SW 1271 (cell line): ENCODE measurements at regions not wholly inside any gene's neighbourhood (a gene's known extent, or its start where the extent isn't known, plus 50 kb on each side); places are given as distances from the start of the nearest gene placed in this dataset.

Experiments used
- DNase-seq, 2 experiments: peaks; one replicate each; lab custom pipeline; 2025; lab: John Stamatoyannopoulos, UW

GRCh38 chr13:39233519-39233918 is 195.3 kb downstream of the NHLRC3 start:
- DNase-seq = no peak

GRCh38 chr13:39244561-39245230 is 206.4 kb downstream of the NHLRC3 start:
- DNase-seq = no peak

GRCh38 chr13:39245688-39246087 is 207.4 kb downstream of the NHLRC3 start:
- no peak for DNase-seq

GRCh38 chr13:39249982-39250381 is 211.7 kb downstream of the NHLRC3 start:
- DNase-seq = no peak

- no peak for DNase-seq
Observed at GRCh38 chr13:39250440-39250839, 212.2 kb downstream of the NHLRC3 start.

GRCh38 chr13:39251340-39251739 is 213.1 kb downstream of the NHLRC3 start:
- no peak for DNase-seq

- DNase-seq = no peak
Observed at GRCh38 chr13:39253774-39254173, 215.5 kb downstream of the NHLRC3 start.

- DNase-seq = no peak
Observed at GRCh38 chr13:39254601-39255000, 216.3 kb downstream of the NHLRC3 start.

GRCh38 chr13:39257642-39258041 is 219.4 kb downstream of the NHLRC3 start:
- DNase-seq = no peak

GRCh38 chr13:39259371-39260140 is 221.3 kb downstream of the NHLRC3 start:
- no peak for DNase-seq

- DNase-seq = peak in 1 of 2 experiments; percentile 26
Observed at GRCh38 chr13:39263033-39263432, 224.8 kb downstream of the NHLRC3 start.

GRCh38 chr13:39263531-39263930 is 225.3 kb downstream of the NHLRC3 start:
- DNase-seq = no peak

GRCh38 chr13:39266426-39266825 is 228.2 kb downstream of the NHLRC3 start:
- DNase-seq = no peak

- DNase-seq = no peak
Observed at GRCh38 chr13:39268398-39268797, 230.1 kb downstream of the NHLRC3 start.

GRCh38 chr13:39269004-39269403 is 230.7 kb downstream of the NHLRC3 start:
- DNase-seq = no peak

GRCh38 chr13:39269411-39269810 is 231.2 kb downstream of the NHLRC3 start:
- no peak for DNase-seq

- DNase-seq = no peak
Observed at GRCh38 chr13:39272994-39273393, 234.7 kb downstream of the NHLRC3 start.

GRCh38 chr13:39273953-39274738 is 235.9 kb downstream of the NHLRC3 start:
- DNase-seq = no peak

- DNase-seq = no peak
Observed at GRCh38 chr13:39274739-39275325, 236.6 kb downstream of the NHLRC3 start.

- DNase-seq = no peak
Observed at GRCh38 chr13:39279077-39279476, 240.8 kb downstream of the NHLRC3 start.

GRCh38 chr13:39281539-39282150 is 243.4 kb downstream of the NHLRC3 start:
- no peak for DNase-seq

- no peak for DNase-seq
Observed at GRCh38 chr13:39282400-39282972, 244.2 kb downstream of the NHLRC3 start.
